ENCODE measurements at regions not wholly inside any gene's neighbourhood (a gene's known extent, or its start where the extent isn't known, plus 50 kb on each side); places are given as distances from the start of the nearest gene placed in this dataset.

DNA sequence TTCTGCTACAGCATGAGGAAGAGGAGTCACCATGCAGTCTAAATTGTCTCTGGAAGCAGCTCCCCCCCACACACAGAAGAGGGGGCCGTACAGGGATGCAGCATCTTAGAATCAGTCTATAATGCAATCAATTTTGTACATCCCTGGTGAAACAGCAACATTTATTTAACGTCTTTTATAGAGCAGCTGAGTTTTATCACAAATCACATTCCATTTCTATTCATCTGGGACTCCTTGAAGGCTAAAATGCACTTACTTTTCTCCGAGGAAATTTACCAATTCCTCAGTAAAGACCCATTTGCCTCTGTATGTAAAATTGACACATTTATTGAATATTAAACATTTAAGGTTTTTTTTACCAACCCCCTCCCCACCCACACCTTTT lies 193.9 kb downstream of the PHETA1 start:
- DNase-seq (ENCODE audit: low read depth in 2 of 2), result no peak

DNA sequence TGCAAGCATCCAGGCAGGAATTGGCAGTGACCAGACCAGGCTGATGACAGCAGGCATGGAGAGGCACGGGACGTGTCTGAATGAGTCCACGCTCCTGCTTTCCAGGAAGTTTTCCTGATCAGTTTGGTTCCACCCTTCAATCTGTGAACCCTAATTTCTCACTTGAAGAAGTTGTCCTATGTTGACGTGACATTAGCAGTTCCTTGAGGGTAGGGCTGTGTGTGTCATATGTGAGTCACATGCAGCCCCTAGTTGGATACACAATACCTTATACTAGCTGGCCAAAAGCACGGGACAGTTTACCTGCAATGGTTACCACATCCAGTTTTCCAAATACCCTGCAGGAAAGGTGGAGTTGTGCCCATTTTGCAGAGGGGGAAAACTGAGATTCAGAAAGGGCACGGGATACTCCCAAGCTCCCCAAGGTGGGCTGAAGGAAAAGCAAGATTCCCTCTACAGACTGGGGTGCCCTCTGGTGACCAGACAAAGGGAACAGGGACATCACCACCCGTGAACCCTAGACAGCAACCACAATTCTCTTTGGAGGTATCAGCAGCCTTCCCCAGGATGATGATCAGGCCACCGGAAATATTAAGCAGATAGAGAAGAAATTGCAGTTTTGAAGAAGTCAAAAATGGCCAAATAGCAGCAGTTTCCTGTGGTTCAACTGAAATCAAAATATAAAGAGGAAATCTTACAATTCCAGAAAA lies 194.5 kb downstream of the PHETA1 start:
- DNase-seq (ENCODE audit: low read depth in 2 of 2), result no peak

DNA sequence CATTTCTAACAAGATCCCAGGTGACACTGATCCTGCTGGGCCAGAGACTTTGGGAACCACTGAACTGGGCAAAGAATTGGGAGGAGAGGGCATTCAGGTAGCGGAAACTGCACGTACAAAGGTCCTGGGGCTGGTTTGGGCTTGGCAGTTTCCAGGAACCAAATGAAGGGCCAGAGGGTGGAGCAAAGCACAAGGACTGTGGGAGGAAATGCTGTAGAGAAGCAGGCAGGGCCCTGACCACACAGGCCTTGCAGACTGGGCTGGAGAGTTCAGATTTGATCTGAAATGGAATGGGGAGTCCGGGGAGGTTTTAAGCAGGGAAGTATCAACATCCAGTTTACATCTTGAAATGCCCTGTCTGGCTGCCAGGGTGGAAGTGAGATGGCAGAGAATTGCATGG lies 195.1 kb downstream of the PHETA1 start:
- no peak for DNase-seq (ENCODE audit: low read depth in 2 of 2)

DNA sequence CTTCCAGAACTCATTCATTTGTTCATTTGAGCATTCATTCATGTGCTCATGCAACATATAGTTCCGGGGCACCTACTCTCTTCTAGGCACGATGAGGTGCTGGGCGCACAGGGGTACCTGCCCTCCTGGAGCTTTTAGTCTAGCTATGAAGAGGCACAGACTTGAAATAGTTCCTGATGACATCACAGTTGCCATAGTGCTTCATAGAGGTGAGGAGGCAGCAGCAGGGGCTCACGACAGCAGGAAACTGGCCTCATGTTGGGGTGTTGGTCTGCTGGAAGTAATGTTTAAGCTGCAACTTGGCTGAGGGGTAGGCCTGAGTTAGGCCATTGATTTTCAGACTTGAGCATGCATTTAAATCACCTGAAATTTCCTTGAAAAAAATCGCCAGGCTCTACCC lies 195.5 kb downstream of the PHETA1 start:
- no peak for DNase-seq (ENCODE audit: low read depth in 2 of 2)

DNA sequence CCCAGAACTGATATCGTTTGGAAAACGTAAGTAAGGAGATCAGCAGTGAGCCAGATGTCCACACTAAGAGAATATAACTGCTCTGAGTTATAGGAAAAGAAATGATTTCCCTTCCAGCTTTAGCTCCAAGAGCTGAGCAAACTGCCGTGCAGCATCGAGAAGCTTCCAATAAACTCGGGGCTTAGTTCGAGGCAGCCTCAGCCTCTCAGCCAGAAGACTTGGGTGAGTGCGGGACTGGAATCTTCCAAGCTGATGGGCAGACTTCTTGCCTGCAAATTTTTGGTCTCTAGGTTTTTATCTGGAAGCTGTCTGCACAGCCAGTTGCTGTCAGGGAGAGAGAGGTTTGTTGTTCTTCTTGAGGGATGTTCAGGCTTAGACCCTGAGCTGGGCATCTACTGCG lies 196.1 kb downstream of the PHETA1 start:
- DNase-seq (ENCODE audit: low read depth in 2 of 2), result no peak

DNA sequence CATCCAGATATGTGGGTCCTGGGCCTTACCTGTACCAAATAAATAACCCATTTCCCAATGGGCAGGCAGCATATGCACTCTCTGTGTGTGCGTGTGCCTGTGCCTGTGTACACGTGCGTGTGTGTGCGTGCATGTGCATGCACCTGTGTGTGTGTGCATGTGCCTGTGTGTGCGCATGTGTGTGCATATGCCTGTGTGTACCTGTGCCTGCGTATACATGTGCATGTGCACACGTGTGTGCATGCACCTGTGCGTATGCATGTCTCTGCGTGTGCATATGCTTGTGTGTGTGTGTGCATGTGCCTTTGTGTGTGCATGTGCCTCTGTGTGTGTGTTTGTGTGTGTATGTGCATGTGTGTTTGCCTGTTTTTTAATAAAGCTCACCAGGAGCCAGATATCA lies 197.1 kb downstream of the PHETA1 start:
- no peak for DNase-seq (ENCODE audit: low read depth in 2 of 2)

DNA sequence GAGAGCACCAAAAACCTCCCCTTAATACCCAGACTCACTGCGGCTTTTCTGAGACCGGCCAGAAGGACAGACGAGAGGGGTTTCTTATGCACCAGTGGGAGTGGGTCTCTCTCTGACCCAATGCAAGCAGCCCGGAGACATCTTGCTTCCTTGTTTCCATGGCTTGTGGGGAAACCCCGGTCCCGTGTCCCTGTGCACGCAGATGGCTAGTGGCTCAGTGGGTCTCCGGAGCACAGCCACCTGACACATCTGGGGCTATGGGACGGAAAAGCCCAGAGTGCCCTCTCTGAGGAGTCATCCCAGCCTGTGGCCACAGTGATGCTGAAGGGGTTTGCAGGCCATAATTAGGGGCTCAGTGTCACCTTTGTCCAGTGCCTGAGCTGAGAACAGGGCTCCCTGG lies 197.6 kb downstream of the PHETA1 start:
- DNase-seq (ENCODE audit: low read depth in 2 of 2), result no peak

DNA sequence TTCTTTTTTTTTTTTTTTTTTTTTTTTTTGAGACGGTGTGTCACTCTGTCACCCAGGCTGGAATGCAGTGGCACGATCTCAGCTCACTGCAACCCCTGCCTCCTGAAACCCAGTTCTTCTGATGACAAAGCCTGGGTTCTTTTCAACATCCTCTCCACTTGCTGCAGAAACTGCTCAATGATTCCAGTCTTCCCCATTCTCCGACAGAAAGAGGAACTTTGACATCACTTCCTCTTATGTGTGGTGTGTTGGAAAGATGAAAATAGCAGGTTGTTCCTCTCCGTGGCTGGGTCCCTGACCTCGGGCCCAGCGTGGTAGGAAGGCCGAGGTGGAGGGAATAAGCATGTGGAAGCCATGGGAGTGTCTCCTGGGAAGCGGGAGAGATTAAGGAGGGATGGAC lies 198.4 kb downstream of the PHETA1 start:
- DNase-seq (ENCODE audit: low read depth in 2 of 2), result no peak

DNA sequence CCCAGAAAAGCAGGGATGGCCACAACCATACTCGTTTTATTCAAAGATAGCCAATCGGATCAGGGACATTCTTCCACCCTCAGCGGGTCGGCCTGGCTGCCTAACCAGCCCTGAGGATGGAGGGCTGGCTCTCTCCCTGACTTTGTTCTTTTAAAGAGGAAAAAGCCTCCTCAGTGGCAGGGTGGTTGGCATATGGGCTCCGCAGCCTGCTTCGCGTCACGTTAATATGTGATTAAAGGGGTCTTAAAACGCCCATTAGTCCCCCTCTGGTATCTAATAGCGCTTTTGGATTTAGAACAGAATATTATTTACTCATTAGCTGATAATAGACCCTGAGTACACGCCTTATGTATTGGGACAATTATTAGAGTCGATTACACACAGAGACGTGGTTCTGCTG lies 199.4 kb downstream of the PHETA1 start:
- DNase-seq (ENCODE audit: low read depth in 2 of 2), result no peak

DNA sequence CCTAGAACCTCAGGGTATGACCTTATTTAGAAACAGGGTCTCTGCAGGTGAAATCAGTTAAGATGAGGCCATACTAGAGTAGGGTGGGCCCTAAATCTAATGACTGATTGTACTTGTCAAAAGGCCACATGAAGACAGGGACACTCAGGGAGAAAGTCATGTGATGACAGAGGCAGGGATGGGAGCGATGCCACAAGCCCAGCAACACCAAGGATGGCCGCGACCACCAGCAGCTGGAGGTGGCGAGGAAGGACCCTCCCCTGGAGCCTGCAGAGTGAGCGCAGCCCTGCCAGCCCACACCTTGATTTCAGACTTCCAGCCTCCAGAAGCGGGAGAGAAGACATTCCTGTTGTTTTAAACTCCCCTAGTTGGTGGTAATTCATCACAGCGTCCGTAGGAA lies 199.9 kb downstream of the PHETA1 start:
- no peak for DNase-seq (ENCODE audit: low read depth in 2 of 2)

DNA sequence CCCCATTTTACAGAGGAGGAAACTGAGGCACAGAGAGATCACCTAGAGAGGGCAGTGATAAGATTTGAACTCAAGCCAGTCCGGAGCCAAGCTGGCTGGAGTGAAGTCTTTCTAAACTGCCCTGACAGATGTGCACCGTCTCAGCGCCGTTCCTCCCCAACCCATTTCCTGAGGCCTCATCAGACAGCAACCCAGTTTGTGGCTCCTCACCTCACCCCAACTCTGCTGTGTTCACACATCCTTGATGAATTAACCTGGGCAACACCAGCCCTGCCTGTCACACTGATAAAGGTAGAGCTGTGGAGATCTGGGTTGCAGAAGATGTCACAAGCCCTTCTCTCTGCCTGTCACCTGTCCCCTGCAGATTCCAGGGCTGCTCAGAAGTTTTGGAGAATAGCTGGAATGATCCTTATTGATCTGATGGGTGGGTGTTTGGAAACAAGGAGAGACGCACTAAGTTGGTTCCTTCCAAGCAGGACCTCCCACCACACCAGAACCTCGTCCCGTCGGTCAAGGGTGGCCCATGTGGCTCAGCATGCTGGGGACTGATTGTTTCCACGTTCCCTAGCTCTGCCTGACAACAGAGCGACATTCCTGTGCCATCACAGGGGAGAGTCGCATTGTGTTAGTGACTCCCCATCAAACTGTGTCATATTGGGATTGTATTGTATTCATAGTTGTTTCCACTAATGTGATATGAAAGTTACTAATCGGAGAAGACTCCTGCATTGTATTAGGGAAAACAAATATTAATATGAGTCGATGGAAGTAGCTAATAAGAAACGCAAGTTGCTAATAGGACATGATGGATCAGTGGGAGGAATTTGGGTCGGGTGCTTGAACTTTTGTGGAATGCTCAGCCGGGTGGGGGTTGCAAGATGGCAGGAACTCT lies 200.6 kb downstream of the PHETA1 start:
- DNase-seq (ENCODE audit: low read depth in 2 of 2), result no peak

DNA sequence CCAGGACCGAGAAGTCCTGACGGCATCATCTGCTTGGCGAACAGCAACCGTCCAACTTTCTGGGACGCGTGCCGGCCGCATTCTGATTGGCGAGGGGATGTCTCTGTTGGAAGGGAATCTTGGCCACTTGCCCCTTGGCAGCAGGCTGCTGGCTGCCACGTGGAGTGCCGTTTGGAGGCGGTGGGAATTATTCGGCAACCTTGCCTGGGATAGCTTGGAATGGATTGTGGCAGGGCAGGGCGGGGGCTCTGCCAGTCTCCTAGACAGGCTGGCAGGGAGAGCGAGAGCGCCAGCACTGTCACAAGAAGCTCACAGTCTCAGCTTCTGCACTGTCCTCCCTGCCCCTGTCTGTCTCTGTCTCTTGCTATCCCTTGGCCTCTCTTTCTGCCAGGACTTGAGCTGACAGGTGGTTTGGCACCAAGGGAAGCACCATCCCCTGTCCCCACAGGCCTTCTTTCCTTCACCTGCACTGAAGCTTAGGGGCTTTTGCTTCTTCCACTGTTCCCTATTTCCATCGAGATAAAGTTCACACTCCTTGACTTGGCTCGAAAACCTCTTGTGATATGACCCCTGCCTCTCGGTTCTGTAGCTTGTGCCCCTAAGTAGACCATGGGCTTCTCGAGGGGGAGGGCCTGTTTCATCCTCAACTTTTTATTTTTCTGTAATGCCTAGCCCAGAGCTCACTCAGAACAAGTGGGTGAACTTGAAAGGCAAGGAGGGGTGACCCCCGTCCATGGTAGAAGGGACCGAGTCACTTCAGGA lies 201.9 kb downstream of the PHETA1 start:
- DNase-seq (ENCODE audit: low read depth in 2 of 2), result no peak

DNA sequence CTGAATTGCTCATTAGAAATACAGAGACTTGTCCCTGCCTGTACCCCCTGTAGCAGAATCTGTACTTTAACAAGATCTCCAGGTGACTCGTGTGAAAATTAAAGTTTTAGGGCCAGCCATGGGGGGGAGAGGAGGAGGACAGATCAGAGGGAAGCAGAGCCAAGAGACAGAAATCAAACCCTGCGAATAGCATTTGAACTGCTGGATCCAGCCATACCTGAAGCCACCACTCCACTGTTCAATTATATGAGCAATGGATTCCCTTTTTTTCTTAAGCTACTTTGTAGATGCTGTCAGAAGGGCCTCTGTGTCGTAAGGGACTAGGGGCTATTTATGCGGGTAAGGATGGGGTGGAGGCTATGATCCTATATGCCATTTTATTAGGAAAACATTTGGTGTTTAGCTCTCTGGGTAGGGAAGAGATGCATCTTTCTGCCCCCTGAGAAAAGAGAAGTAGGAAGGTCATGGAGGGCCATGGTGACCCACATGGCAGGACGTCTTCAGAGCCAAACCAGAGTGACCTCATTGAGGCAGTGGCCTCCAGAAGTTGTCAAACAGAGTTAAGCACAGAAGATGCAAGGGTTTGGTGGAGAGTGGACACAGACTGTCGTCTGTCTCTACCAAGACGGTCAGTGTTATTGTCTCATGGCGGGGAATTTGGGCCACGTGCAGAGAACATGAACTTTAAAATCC lies 203.9 kb downstream of the PHETA1 start:
- no peak for DNase-seq (ENCODE audit: low read depth in 2 of 2)

DNA sequence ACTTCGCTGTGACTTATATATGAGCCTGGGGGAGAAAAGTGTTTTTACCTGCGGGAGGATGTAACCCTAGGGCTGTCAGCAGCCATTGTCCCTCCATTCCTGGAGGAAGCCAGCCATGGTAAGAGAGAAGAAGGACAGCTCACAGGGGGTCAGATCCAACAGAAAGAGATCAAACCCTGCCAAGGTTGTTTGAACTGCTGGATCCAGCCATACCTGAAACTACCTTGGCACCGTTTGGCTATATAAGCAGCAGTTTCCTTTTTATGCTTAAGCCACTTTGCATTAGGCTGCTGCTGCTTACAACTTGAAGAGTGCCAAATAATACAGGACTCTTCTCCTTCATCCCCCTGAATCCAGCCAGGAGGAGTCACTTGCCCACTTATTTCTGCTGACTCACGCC lies 205.5 kb downstream of the PHETA1 start:
- no peak for DNase-seq (ENCODE audit: low read depth in 2 of 2)

DNA sequence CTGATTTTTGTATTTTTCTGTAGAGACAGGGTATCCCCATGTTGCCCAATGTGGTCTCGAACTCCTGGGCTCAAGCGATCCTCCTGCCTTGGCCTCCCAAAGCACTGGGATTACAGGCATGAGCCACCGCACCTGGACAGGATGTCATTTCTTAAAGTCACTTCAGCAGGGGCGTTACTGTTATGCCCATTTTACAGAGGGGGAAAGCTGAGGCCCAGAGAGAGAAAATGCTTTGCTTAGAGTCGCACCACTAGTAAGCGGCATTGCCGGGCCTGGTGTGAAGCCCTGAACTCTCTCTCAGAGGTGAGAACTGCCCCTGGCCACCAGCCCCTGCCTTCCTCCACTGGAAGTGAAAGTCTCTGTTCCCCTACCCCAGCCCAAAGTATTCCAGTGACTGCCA lies 207.0 kb downstream of the PHETA1 start:
- DNase-seq (ENCODE audit: low read depth in 2 of 2), result no peak

DNA sequence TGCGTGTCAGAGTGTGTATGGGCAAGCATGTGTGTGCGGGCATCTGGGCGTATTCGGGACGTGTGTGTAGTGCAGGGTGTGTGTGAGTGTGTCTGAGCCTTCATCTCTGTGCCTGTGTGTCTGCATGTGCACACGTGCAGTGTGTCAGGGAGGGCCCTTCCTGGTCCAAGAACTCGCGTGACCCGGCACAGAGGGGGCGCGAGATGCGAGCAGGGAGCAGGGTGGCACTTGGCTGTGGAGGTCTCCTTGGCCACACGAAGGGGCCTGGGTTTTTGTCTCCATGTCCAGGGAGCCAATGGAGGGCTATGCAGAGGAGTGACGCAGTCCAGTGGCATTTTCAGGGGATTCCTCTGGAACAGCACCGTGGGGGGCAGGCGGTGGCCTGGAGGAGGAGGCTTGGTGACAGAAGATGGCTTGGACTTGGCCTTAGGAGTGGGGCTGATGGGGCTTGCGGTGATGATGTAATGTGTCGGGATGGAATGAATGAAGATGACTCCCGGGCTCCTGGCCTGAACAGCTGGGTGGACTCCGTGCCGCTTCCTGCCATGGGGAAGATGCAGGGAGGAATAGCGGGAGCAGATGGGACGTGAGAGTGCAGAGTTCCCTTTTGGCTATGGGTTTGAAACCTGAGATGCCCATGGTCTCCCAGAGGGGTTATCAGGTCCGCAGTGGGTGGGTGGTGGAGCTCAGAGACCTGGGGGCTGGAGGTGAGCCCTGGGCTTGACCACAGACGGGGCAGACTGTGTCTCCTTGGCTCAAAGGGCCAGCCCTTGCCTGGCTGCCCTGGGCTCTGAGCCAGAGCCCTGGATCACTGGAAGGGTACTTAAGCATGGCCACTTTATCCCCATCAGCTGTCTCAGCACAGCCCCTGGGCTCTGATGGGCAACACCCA lies 208.3 kb downstream of the PHETA1 start:
- DNase-seq (ENCODE audit: low read depth in 2 of 2), result no peak

DNA sequence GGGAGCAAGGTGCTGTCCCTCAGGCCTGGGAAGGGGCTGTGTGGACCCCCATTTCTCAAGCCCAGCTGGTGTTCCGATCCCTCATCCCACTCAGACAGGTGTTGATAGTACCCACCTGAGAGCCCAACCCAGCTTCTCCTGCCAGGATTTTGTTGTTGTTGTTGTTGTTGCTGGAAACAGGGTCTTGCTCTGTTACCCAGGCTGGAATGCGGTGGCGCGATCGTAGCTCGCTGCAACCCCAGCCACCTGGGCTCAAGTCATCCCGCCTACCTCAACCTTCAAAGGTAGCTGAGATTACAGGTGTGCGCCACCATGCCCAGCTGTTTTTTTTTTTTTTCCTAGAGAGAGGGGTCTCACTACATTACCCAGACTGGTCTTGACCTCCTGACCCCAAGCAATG lies 209.9 kb downstream of the PHETA1 start:
- no peak for DNase-seq (ENCODE audit: low read depth in 2 of 2)

DNA sequence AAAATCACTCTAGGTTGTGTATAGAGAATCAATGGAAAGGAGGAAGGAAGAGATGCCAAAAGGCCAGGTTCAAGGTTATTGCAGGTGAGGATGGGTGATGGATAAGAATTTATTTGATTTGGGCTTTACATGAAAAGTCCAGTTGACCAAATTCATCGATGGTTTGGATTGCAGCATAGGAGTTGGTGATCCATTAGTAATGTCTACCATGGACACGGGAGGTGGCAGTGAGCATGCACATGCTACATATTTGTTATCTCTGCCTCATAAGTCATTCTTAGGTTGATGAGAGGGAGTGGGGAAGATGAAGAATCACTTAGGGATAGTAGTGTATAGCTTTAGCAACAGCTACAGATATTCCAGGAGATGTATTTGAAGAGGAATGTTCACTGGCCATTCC lies 211.4 kb downstream of the PHETA1 start:
- no peak for DNase-seq (ENCODE audit: low read depth in 2 of 2)

DNA sequence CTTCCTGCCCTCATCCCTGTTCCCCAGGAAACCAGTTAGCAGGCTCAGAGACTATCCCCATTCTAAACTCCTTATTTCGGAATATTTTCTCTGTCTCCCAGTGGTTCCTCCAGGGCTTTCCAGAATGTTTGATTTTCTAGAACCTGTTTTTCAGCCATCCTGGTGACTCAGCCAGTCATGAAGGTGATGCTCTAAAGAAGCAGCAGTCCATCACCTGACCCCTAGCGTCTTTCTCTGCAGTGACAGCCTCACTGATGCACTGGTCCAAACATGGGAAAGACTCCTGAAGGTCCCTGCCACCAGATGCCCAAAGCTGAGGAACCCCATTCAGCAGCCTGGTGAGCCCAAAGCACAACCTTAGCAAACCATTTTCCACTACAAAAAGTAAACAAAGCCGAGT lies 212.6 kb downstream of the PHETA1 start:
- DNase-seq (ENCODE audit: low read depth in 2 of 2), result no peak

DNA sequence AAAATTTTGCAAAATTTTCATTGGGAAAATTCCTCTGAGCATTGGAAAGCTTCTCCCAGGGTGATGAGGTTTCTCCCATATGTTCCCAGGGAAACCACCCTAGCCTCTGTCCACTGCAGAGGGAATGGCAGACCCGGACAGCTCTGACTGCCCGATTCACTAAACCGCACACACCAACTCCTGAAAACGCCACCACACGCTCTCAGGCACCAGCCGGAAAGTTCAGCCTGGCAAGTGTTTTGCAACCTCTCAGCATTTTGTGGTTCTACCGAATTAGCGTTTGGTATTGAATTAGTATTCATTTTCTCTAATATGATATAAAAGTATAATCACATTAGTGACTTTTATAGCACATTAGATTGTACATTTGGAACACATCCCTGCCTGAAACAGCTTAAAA lies 213.4 kb downstream of the PHETA1 start:
- no peak for DNase-seq (ENCODE audit: low read depth in 2 of 2)

DNA sequence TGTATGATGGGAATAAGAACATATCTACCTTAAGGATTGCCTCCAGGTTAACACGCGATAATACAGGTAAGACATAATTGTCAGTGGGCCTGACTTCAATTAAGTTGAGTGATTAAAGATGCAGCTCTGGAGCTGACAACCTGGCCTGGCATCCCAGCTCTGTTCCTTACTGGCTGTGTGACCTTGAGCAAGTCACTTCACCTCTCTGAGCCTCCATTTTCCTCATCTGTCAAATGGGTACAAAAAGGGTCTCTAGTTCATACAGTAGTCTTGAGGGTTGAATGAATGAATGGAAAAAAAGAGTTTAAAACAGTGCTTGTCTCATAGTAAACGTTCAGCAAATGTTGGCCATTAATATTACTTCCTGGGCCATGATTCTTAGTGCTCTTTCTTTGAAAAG lies 213.9 kb downstream of the PHETA1 start:
- DNase-seq (ENCODE audit: low read depth in 2 of 2), result no peak
